Mucosa of descending colon (tissue), 3 donors: ENCODE measurements at regions not wholly inside any gene's neighbourhood (a gene's known extent, or its start where the extent isn't known, plus 50 kb on each side); places are given as distances from the start of the nearest gene placed in this dataset.

Source experiments
- ATAC-seq: fragments of 200-7000 bp; cut with Tn5 transposase; one replicate; pipeline ENCODE4 v1.9.1; 2020; ENCODE audit warnings: mild to moderate bottlenecking, moderate library complexity
- DNase-seq, 3 donors: peaks; one replicate each; pipeline ENCODE4 v3.0.0-alpha.2; 2020
- H3K36me3 ChIP-seq: fragments of 200-600 bp; one replicate; pipeline ENCODE4 v1.8.0; 2021; ENCODE audit warnings: low read depth, mild to moderate bottlenecking
- H3K4me1 ChIP-seq: fragments of 200-600 bp; one replicate; pipeline ENCODE4 v1.8.0; 2021; ENCODE audit warnings: low read depth, mild to moderate bottlenecking
- H3K4me3 ChIP-seq: fragments of 200-600 bp; one replicate; pipeline ENCODE4 v1.8.0; 2021; ENCODE audit warnings: mild to moderate bottlenecking
- H3K9me3 ChIP-seq: fragments of 200-600 bp; one replicate; pipeline ENCODE4 v1.8.0; 2021; ENCODE audit warnings: mild to moderate bottlenecking
- intact Hi-C, 2 donors: fragments of 100-400 bp; cut with DNase I in 1 of 2; cut with micrococcal nuclease in 1 of 2; formaldehyde crosslinking; loops; one replicate each; pipeline versions ENCODE4 v1.11.0 to v1.11.1; 2022; cut with DNase I, micrococcal nuclease
- TF ChIP-seq, protein P1 (sequence below): fragments of 200-600 bp; IDR thresholded peaks from one replicate; pipeline ENCODE4 v1.8.0; 2022; ENCODE audit warnings: antibody characterized with exemption, mild to moderate bottlenecking
- donor health status: DM: no; HTN: no; CAD: no; lungs with moderate emphysema.
- donor health status: DM: no; HTN: no; CAD: no.
- donor health status: DM: no; HTN: yes; CAD: no.

DNA sequence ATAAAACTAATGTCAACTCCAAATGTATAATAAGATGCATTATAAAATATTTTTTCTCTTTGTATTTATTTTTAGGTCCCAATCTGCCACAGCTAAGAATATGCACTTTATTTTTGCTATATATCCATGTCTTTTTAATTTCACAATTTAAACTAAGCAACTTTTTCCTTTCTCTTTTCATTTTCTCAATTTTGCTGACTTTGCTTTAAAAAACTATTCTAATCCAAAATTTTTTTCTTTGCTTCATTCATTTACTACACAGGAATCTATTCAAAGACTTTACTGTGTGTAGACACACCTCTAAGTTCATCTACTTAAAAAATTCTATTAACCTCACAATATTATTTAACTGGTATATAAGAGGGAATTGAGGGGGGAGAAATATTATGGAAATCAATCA lies 201.9 kb downstream of the ADGRA3 start:
- Histone ChIP-seq H3K36me3 (no peaks in the 10 kb centered on the region), H3K9me3 (no peaks in the 10 kb centered on the region), H3K4me1 (no peaks in the 10 kb centered on the region), H3K4me3 (no peak overlapping the region)
- intact Hi-C loops: no loop called here
- ATAC-seq: no peak
- DNase-seq: no peak
- TF ChIP-seq, protein P1, sequence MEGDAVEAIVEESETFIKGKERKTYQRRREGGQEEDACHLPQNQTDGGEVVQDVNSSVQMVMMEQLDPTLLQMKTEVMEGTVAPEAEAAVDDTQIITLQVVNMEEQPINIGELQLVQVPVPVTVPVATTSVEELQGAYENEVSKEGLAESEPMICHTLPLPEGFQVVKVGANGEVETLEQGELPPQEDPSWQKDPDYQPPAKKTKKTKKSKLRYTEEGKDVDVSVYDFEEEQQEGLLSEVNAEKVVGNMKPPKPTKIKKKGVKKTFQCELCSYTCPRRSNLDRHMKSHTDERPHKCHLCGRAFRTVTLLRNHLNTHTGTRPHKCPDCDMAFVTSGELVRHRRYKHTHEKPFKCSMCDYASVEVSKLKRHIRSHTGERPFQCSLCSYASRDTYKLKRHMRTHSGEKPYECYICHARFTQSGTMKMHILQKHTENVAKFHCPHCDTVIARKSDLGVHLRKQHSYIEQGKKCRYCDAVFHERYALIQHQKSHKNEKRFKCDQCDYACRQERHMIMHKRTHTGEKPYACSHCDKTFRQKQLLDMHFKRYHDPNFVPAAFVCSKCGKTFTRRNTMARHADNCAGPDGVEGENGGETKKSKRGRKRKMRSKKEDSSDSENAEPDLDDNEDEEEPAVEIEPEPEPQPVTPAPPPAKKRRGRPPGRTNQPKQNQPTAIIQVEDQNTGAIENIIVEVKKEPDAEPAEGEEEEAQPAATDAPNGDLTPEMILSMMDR: no peak

DNA sequence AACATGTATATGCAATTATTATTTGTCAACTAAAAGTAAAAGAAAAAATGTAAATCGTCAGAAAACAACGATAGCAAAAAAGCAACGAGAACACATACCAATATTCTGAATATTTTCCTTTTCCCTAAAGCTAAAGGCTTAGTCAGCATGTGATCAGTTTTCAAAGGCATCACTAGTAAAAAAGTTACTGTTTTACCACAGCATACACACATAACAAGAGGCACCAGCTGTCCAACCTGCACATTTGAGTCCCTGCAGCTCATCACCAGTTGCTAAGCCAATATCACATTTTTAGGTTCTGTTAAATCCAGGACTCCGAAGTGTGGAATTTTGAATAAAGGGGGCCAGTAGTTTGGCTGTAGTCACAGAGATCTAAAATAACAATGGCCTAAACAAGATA lies 203.8 kb downstream of the ADGRA3 start:
- no peak for ATAC-seq
- no peak for DNase-seq
- intact Hi-C loops: no loop called here
- TF ChIP-seq, protein P1: no peak
- no peaks in the 10 kb centered on the region for H3K36me3 ChIP-seq
- no peaks in the 10 kb centered on the region for H3K4me1 ChIP-seq
- no peaks in the 10 kb centered on the region for H3K9me3 ChIP-seq
- no peak overlapping the region for H3K4me3 ChIP-seq

DNA sequence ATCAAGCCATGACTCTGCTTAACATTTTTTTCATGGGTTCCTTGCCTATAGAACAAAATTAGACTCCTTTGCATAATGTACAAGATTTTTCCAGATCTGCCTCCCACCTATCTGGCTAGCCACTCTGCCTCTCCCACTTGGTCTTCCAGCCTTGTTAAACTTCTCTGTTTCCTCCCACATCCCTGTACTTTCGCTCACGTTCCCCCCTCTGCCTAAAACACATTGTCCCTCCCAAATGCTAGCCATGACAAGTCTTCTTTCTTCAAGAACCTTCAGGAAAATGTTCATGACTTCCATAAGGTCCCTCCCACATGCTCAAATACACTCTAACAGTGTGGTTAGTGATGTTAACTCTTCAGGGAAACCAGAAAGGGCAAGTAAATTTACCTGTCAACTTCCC lies 214.6 kb downstream of the ADGRA3 start:
- no peak for DNase-seq
- TF ChIP-seq, protein P1: no peak
- H3K36me3 ChIP-seq: no peaks in the 10 kb centered on the region
- peaks cover 11% of the 10 kb centered on the region for H3K9me3 ChIP-seq
- H3K4me1 ChIP-seq: no peaks in the 10 kb centered on the region
- no peak for ATAC-seq
- intact Hi-C loops: no loop called here
- H3K4me3 ChIP-seq: no peak overlapping the region

DNA sequence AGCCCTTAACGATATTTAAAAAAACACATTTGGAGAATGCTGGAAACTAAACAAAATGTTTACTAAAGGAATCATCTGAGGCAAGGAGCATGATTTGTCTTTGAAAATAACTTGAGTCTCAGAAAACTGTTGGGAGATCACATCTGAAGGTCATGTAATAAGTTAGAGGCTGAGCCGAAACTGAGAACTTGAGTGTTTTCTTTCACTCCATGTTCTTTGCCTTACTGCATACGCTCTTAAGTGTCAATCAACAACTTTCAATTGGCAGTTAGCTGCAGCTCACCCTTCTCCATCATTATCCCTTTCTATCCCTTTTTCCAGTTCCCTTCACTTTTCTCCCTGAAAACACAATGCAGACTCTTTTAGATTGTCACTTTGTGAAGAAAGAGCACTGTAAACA lies 216.2 kb downstream of the ADGRA3 start:
- H3K36me3 ChIP-seq: no peaks in the 10 kb centered on the region
- intact Hi-C loops: no loop called here
- TF ChIP-seq, protein P1: no peak
- ATAC-seq (no peak), DNase-seq (no peak)
- H3K4me3 ChIP-seq: no peak overlapping the region
- H3K9me3 ChIP-seq: peaks cover 11% of the 10 kb centered on the region
- H3K4me1 ChIP-seq: no peaks in the 10 kb centered on the region

DNA sequence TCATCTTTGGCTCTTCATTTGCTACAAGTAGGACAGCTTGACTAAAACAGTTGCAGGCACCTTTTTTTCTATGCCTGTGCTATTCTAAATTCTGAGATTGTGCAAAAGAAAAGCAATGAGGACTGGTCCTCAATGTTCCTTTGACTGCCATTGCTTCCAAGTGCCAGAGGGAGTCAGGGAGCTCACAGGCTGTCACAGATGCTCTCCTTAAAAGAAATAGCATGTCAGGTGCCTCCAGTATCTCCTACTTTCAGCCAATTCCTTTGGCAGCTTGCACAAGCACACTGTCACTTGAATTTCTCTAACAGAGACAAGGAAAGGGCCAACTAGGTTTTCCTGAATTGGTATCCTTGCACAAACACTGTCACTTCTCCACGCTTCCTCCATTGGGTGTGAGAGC lies 228.2 kb downstream of the ADGRA3 start:
- intact Hi-C loops: no loop called here
- ATAC-seq (no peak), DNase-seq (no peak)
- Histone ChIP-seq H3K4me1 (no peaks in the 10 kb centered on the region), H3K9me3 (no peaks in the 10 kb centered on the region), H3K36me3 (no peaks in the 10 kb centered on the region), H3K4me3 (no peak overlapping the region)
- TF ChIP-seq, protein P1: no peak

DNA sequence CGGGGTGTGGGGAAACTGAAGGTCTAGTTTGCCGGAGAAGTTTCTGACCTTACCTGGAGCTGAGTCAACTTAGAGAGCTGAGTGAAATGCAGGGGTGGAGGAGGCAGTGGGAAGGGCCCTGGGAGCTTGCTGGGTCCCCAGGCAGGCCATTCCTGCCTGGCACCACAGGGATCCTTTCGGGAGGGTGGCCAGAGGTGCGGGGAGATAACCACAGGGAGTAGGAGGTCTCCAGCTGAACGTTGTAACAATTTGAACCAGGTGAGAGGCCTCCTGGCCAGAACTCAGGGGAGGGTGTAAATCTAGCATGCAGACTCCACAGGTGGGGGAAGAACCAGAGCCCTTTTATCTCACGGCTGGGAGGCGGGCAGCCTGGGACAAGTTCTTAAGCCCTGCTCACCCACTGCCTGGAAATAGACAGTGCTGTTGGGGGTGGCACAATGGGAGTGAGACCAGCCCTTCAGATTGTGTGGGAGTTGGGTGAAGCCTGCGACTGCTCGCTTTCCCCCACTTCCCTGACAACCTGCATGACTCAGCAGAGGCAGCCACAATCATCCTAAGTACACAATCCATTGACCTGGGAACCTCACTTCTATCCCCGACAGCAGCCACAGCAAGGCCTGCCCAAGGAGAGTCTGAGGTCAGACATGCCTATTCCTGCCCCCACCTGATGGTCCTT lies 247.4 kb downstream of the ADGRA3 start:
- TF ChIP-seq, protein P1: no peak
- intact Hi-C loops: no loop called here
- DNase-seq: no peak

More for the DNA sequence above, 247.4 kb downstream of the ADGRA3 start:
- H3K4me1 ChIP-seq: no peaks in the 10 kb centered on the region
- H3K4me3 ChIP-seq: no peak overlapping the region
- H3K9me3 ChIP-seq: no peaks in the 10 kb centered on the region
- H3K36me3 ChIP-seq: no peaks in the 10 kb centered on the region
- no peak for ATAC-seq
